Smooth muscle cell (in vitro differentiated cells): ENCODE measurements at regions not wholly inside any gene's neighbourhood (a gene's known extent, or its start where the extent isn't known, plus 50 kb on each side); places are given as distances from the start of the nearest gene placed in this dataset.
"Not testable (repeated sequence)": the region's sequence is repeated elsewhere in the genome, so short reads cannot be mapped to it uniquely, and the experiment has no call there.

Experiments
- DNase-seq: peaks from one replicate; lab custom pipeline; 2025; ENCODE audit not compliant: unreplicated experiment; lab: John Stamatoyannopoulos, UW
- H2AFZ ChIP-seq: fragments of 200-600 bp; sonication (generic); 2 replicates; pipeline ENCODE4 v1.6.0; 2016; ENCODE audit warnings: antibody characterized with exemption, low read depth, mild to moderate bottlenecking
- H3F3A ChIP-seq: fragments of 200-600 bp; sonication (generic); 2 replicates; pipeline ENCODE4 v1.6.0; 2017; ENCODE audit warnings: antibody characterized with exemption, low read depth
- H3K27ac ChIP-seq: fragments of 200-600 bp; sonication (generic); 2 replicates; pipeline ENCODE4 v1.5.1; 2016; ENCODE audit warnings: low read depth, mild to moderate bottlenecking
- H3K27me3 ChIP-seq: fragments of 200-600 bp; sonication (generic); 2 replicates; pipeline ENCODE4 v1.6.1; 2016; ENCODE audit warnings: low read depth, mild to moderate bottlenecking
- H3K36me3 ChIP-seq: fragments of 200-600 bp; sonication (generic); 2 replicates; pipeline ENCODE4 v1.5.1; 2016; ENCODE audit warnings: low read depth
- H3K4me1 ChIP-seq: fragments of 200-600 bp; sonication (generic); 2 replicates; pipeline ENCODE4 v1.5.1; 2016; ENCODE audit warnings: low read depth
- H3K4me2 ChIP-seq: fragments of 200-600 bp; sonication (generic); 2 replicates; pipeline ENCODE4 v1.6.0; 2016; ENCODE audit warnings: mild to moderate bottlenecking
- H3K4me3 ChIP-seq: fragments of 200-600 bp; sonication (generic); 2 replicates; pipeline ENCODE4 v1.5.1; 2016; ENCODE audit warnings: mild to moderate bottlenecking
- H3K79me2 ChIP-seq: fragments of 200-600 bp; sonication (generic); 2 replicates; pipeline ENCODE4 v1.6.0; 2016; ENCODE audit warnings: low read depth, mild to moderate bottlenecking
- H3K9ac ChIP-seq: fragments of 200-600 bp; sonication (generic); 2 replicates; pipeline ENCODE4 v1.6.0; 2016; ENCODE audit warnings: low read depth
- H3K9me3 ChIP-seq: fragments of 200-600 bp; sonication (generic); replicated peaks from 2 replicates; pipeline ENCODE4 v1.5.1; 2016; ENCODE audit warnings: low read depth
- H4K20me1 ChIP-seq: fragments of 200-600 bp; sonication (generic); 2 replicates; pipeline ENCODE4 v1.6.0; 2016; ENCODE audit warnings: low read depth
- CTCF ChIP-seq: fragments of 200-600 bp; sonication (generic); IDR thresholded peaks from 2 replicates; pipeline ENCODE4 v1.5.1; 2017; ENCODE audit warnings: borderline replicate concordance, mild to moderate bottlenecking, antibody characterized with exemption; ENCODE audit not compliant: insufficient read depth, poor library complexity, severe bottlenecking
- WGBS: methylation state at CpG from one replicate; pipeline ENCODE4 v1.1.7; 2016; ENCODE audit warnings: low lambda C conversion rate; 5-methylcytosine and 5-hydroxymethylcytosine counted together

GRCh38 chr5:176754376-176754973 lies 55.9 kb upstream of the UNC5A start:
- Histone ChIP-seq H3K4me1 (no peaks in the 10 kb centered on the region), H3K4me2 (no peak overlapping the region), H3K27ac (no peak overlapping the region), H3K36me3 (no peaks in the 10 kb centered on the region), H3K79me2 (no peaks in the 10 kb centered on the region), H3K9me3 (no peaks in the 10 kb centered on the region), H3F3A (no peaks in the 10 kb centered on the region), H3K9ac (no peak overlapping the region), H3K4me3 (no peak overlapping the region), H3K27me3 (peaks cover 13% of the 10 kb centered on the region), H2AFZ (no peak overlapping the region), H4K20me1 (no peaks in the 10 kb centered on the region)
- WGBS, result 86% methylated on average over 2 of the region's 2 CpGs
- no peak for DNase-seq
- TF ChIP-seq CTCF, result no peak

DNA sequence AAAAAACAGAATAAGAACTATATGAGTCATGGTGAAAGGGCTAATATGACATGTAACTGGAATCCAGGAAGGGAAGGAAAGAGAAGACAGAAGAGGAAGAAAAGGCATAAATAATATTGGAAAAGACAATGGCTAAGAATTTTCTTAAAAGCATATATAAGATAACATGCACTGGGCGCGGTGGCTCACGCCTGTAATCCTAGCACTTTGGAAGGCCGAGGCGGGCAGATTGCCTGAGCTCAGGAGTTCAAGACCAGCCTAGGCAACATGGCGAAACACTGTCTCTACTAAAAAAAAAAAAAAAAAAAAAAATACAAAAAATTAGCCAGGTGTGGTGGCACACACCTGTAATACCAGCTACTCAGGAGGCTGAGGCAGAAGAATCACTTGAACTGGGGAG lies 54.8 kb upstream of the UNC5A start:
- not testable (repeated sequence) for DNase-seq, H3K9me3 ChIP-seq, H3K27me3 ChIP-seq

DNA sequence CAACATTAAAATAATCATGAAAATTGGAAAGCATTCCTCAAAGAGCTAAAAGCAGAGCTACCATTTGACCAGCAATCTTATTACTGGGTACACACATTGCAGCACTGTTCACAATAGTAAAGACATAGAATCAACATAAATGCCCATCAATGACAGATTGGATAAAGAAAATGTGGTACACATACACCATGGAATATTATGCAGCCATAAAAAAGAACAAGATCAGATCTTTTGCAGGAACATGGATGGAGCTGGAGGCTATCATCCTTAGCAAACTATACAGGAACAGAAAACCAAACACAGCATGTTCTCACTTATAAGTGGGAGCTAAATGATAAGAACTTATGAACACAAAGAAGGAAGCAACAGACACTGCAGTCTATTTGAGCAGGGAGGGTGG lies 52.8 kb upstream of the UNC5A start:
- not testable (repeated sequence) for H3K4me2 ChIP-seq, H4K20me1 ChIP-seq, H3K4me3 ChIP-seq, H3F3A ChIP-seq, H3K9ac ChIP-seq, H3K4me1 ChIP-seq, H3K27ac ChIP-seq, H2AFZ ChIP-seq, H3K36me3 ChIP-seq, H3K79me2 ChIP-seq, H3K27me3 ChIP-seq, DNase-seq, H3K9me3 ChIP-seq

More for the DNA sequence above, 54.8 kb upstream of the UNC5A start:
- H3K79me2 ChIP-seq, H3F3A ChIP-seq, H2AFZ ChIP-seq, H4K20me1 ChIP-seq, H3K4me3 ChIP-seq, H3K36me3 ChIP-seq, H3K9ac ChIP-seq, H3K27ac ChIP-seq, H3K4me2 ChIP-seq, H3K4me1 ChIP-seq: not testable (repeated sequence)
- 93% methylated on average over 6 of the region's 6 CpGs for WGBS
